ENCODE measurements at regions not wholly inside any gene's neighbourhood (a gene's known extent, or its start where the extent isn't known, plus 50 kb on each side); places are given as distances from the start of the nearest gene placed in this dataset.

- Mint-ChIP-seq H3K9me3 (peaks cover 8% of the 10 kb centered on the region), H3K27ac (no peak overlapping the region), H3K4me1 (no peaks in the 10 kb centered on the region), H3K27me3 (no peaks in the 10 kb centered on the region), H3K4me3 (no peak overlapping the region), H3K36me3 (ENCODE audit: low read depth) (no peaks in the 10 kb centered on the region)
- ChIA-PET POLR2A (no interaction called here), CTCF (no interaction called here)
- intact Hi-C loops (cut with micrococcal nuclease): no loop called here
- no peak for TF ChIP-seq CTCF (IDR thresholded peaks at IDR 0.05)
- DNase-seq (no peak), ATAC-seq (ENCODE audit: low read depth) (no peak)
Observed at GRCh38 chr1:60600532-60600931, 481.8 kb upstream of the NFIA start.

- intact Hi-C loops (cut with micrococcal nuclease): no loop called here
- Mint-ChIP-seq H3K4me1 (no peaks in the 10 kb centered on the region), H3K27ac (no peak overlapping the region), H3K36me3 (ENCODE audit: low read depth) (no peaks in the 10 kb centered on the region), H3K9me3 (peaks cover 8% of the 10 kb centered on the region), H3K4me3 (no peak overlapping the region), H3K27me3 (no peaks in the 10 kb centered on the region)
- no peak for TF ChIP-seq CTCF (IDR thresholded peaks at IDR 0.05)
- no peak for ATAC-seq (ENCODE audit: low read depth)
- POLR2A ChIA-PET: no interaction called here
- CTCF ChIA-PET: interaction anchor here (0.6 kb wide), 1 partner anchor 33 kb away, joined by 3 read pairs; no protein-coding TSS in a partner anchor
- no peak for DNase-seq
Observed at GRCh38 chr1:60599574-60599973, 482.8 kb upstream of the NFIA start.

- no peaks in the 10 kb centered on the region for H3K27me3 Mint-ChIP-seq
- no peak for TF ChIP-seq CTCF (IDR thresholded peaks at IDR 0.05)
- peaks cover 4% of the 10 kb centered on the region for H3K9me3 Mint-ChIP-seq
- no peaks in the 10 kb centered on the region for H3K4me1 Mint-ChIP-seq
- ATAC-seq (ENCODE audit: low read depth) (no peak), DNase-seq (no peak)
- POLR2A ChIA-PET: no interaction called here
- no peak overlapping the region for H3K4me3 Mint-ChIP-seq
- no peak overlapping the region for H3K27ac Mint-ChIP-seq
- intact Hi-C loops (cut with micrococcal nuclease): no loop called here
- CTCF ChIA-PET: no interaction called here
- no peaks in the 10 kb centered on the region for H3K36me3 Mint-ChIP-seq (ENCODE audit: low read depth)
Observed at GRCh38 chr1:60598041-60598910, 484.1 kb upstream of the NFIA start.

- POLR2A ChIA-PET: no interaction called here
- TF ChIP-seq CTCF (IDR thresholded peaks at IDR 0.05): no peak
- intact Hi-C loops (cut with micrococcal nuclease): no loop called here
- H3K9me3 Mint-ChIP-seq: peaks cover 4% of the 10 kb centered on the region
- H3K4me3 Mint-ChIP-seq: no peak overlapping the region
- H3K4me1 Mint-ChIP-seq: no peaks in the 10 kb centered on the region
- H3K27ac Mint-ChIP-seq: no peak overlapping the region
- no peaks in the 10 kb centered on the region for H3K36me3 Mint-ChIP-seq (ENCODE audit: low read depth)
- no peaks in the 10 kb centered on the region for H3K27me3 Mint-ChIP-seq
- CTCF ChIA-PET: no interaction called here
- DNase-seq (no peak), ATAC-seq (ENCODE audit: low read depth) (no peak)
Observed at GRCh38 chr1:60596791-60597750, 485.3 kb upstream of the NFIA start.

GRCh38 chr1:60591583-60591982 is 490.8 kb upstream of the NFIA start:
- TF ChIP-seq CTCF (IDR thresholded peaks at IDR 0.05): no peak
- no peak for DNase-seq
- intact Hi-C loops (cut with micrococcal nuclease): no loop called here
- ChIA-PET CTCF (no interaction called here), POLR2A (no interaction called here)
- ATAC-seq (ENCODE audit: low read depth): no peak
- H3K27ac Mint-ChIP-seq: no peak overlapping the region
- no peaks in the 10 kb centered on the region for H3K27me3 Mint-ChIP-seq
- peaks cover 4% of the 10 kb centered on the region for H3K9me3 Mint-ChIP-seq
- H3K4me1 Mint-ChIP-seq: no peaks in the 10 kb centered on the region
- no peaks in the 10 kb centered on the region for H3K36me3 Mint-ChIP-seq (ENCODE audit: low read depth)
- H3K4me3 Mint-ChIP-seq: no peak overlapping the region
